K562 (cell line): ENCODE measurements at regions not wholly inside any gene's neighbourhood (a gene's known extent, or its start where the extent isn't known, plus 50 kb on each side); places are given as distances from the start of the nearest gene placed in this dataset.

Experiments used
- ATAC-seq: fragments of 200-7000 bp; cut with Tn5 transposase; 3 replicates; pipeline ENCODE4 v1.9.1; 2020; ENCODE audit warnings: moderate library complexity
- BruUV-seq: library from RNA; stranded (reverse); fragments of 400-500 nt; replicated peaks from 2 replicates; lab custom pipeline; 2021; lab: Mats Ljungman, UMichigan
- CTCF ChIA-PET: fragments of 300-600 bp; formaldehyde crosslinking; extraction: SDS; loops from one replicate; lab custom pipeline; 2021; ENCODE audit warnings: low intra/inter-chr PET ratio; lab: Yijun Ruan, JAX
- POLR2A ChIA-PET: fragments of 300-600, 350-650 bp; sonication (Branson Sonifier 250); formaldehyde crosslinking; extraction: SDS; loops from one replicate; lab custom pipeline; 2021; ENCODE audit warnings: antibody characterized with exemption, inconsistent platforms; lab: Yijun Ruan, JAX
- DNase-seq, 4 experiments: peaks; one replicate each; pipeline versions ENCODE4 v3.0.0 to v3.0.0-alpha.2; 2011 to 2018; ENCODE audit warnings: low spot score in 3 of 4, mixed read lengths in 3 of 4; ENCODE audit errors: extremely low read depth in 1 of 4
- FAIRE-seq: peaks from 2 replicates; lab custom pipeline; 2011; peaks lifted over from hg19 to GRCh38; lab: Jason Lieb, UNC
- H2AFZ ChIP-seq: 2 replicates; pipeline ENCODE4 v1.6.0; 2011; ENCODE audit warnings: low read depth, low read length, control low read depth, inconsistent platforms
- H3K27ac ChIP-seq: fragments of 200-600 bp; 3 replicates; pipeline ENCODE4 v1.8.0; 2011; ENCODE audit warnings: low read depth, mild to moderate bottlenecking, control low read depth, inconsistent platforms, low read length, moderate library complexity, mixed read lengths; ENCODE audit errors: extremely low read depth
- H3K27me3 ChIP-seq, 2 experiments: fragments of 300-600 bp in 1 of 2; 2 replicates in 1 of 2; 3 replicates in 1 of 2; pipeline versions ENCODE4 v1.6.0 to v1.8.0; 2011; ENCODE audit warnings: inconsistent platforms in 2 of 2, low read length in 2 of 2, mild to moderate bottlenecking in 1 of 2, mixed read lengths in 1 of 2, moderate library complexity in 1 of 2; ENCODE audit not compliant: control insufficient read depth in 2 of 2, insufficient read depth in 2 of 2
- H3K36me3 ChIP-seq: fragments of 300-600 bp; 3 replicates; pipeline ENCODE4 v1.8.0; 2011; ENCODE audit warnings: mild to moderate bottlenecking, low read length, inconsistent platforms; ENCODE audit not compliant: control insufficient read depth, insufficient read depth
- H3K4me1 ChIP-seq, 2 experiments: fragments of 200-600 bp in 1 of 2; replicated peaks in 1 of 2; 2 replicates in 1 of 2; 3 replicates in 1 of 2; pipeline versions ENCODE4 v1.5.1 to v1.8.0; 2011; ENCODE audit warnings: inconsistent platforms in 2 of 2, low read length in 2 of 2, mild to moderate bottlenecking in 1 of 2, mixed read lengths in 1 of 2, moderate library complexity in 1 of 2; ENCODE audit not compliant: control insufficient read depth in 2 of 2, insufficient read depth in 2 of 2
- H3K4me2 ChIP-seq: 2 replicates; pipeline ENCODE4 v1.6.1; 2011; ENCODE audit warnings: low read length, control low read depth, inconsistent platforms, mixed read lengths; ENCODE audit not compliant: insufficient read depth
- H3K4me3 ChIP-seq: fragments of 200-600 bp; sonication (generic), shearing (Covaris generic); 2 replicates; pipeline ENCODE4 v1.5.1; 2016; ENCODE audit warnings: control low read depth, inconsistent platforms
- H3K79me2 ChIP-seq: fragments of 200-600 bp; 3 replicates; pipeline ENCODE4 v1.8.0; 2011; ENCODE audit warnings: low read length, inconsistent platforms; ENCODE audit not compliant: control insufficient read depth, insufficient read depth
- H3K9ac ChIP-seq, 2 experiments: 2 replicates each; pipeline versions ENCODE4 v1.6.0 to v1.6.1; 2011; ENCODE audit warnings: low read depth in 2 of 2, low read length in 2 of 2, control low read depth in 1 of 2, inconsistent platforms in 1 of 2, mild to moderate bottlenecking in 1 of 2, mixed read lengths in 1 of 2; ENCODE audit not compliant: insufficient read depth in 1 of 2
- H3K9me1 ChIP-seq: one replicate; pipeline ENCODE4 v1.6.0; 2011; ENCODE audit warnings: inconsistent platforms, mild to moderate bottlenecking, low read length, moderate library complexity; ENCODE audit not compliant: control insufficient read depth, insufficient read depth
- H3K9me3 ChIP-seq: replicated peaks from 2 replicates; pipeline ENCODE4 v1.5.1; 2011; ENCODE audit warnings: low read depth, low read length, inconsistent platforms; ENCODE audit not compliant: control insufficient read depth, insufficient read depth
- H4K20me1 ChIP-seq: replicated peaks from 2 replicates; pipeline ENCODE4 v1.6.1; 2011; ENCODE audit warnings: low read length, inconsistent platforms, mixed read lengths; ENCODE audit not compliant: control insufficient read depth, insufficient read depth
- CBX3 ChIP-seq, 2 experiments: IDR thresholded peaks; 1 replicate in 1 of 2; 2 replicates in 1 of 2; pipeline ENCODE4 v1.6.1; 2012; ENCODE audit warnings: inconsistent platforms in 2 of 2, low read length in 2 of 2, borderline replicate concordance in 1 of 2, control low read depth in 1 of 2
- DACH1 ChIP-seq: fragments of 450-650 bp; IDR thresholded peaks from 2 replicates; pipeline ENCODE4 v1.6.1; 2018; ENCODE audit not compliant: partially characterized antibody
- FOXK2 ChIP-seq, 2 experiments: fragments of 450-650 bp; IDR thresholded peaks in 1 of 2; conservative IDR thresholded peaks in 1 of 2; 2 replicates each; pipeline ENCODE4 v1.6.1; 2016; ENCODE audit warnings: low read depth in 2 of 2, mild to moderate bottlenecking in 1 of 2
- FOXP1 ChIP-seq: sonication (generic); formaldehyde crosslinking; IDR thresholded peaks from 2 replicates; pipeline ENCODE4 v1.8.0; 2022; ENCODE audit warnings: mild to moderate bottlenecking, missing genetic modification reagents
- NFE2 ChIP-seq: IDR thresholded peaks from 2 replicates; pipeline ENCODE4 v1.6.1; 2014; ENCODE audit warnings: antibody characterized with exemption, low read depth
- PHTF2 ChIP-seq: fragments of 250-450 bp; sonication (Bioruptor Pico); IDR thresholded peaks from 2 replicates; pipeline ENCODE4 v1.5.0; 2021; ENCODE audit warnings: mild to moderate bottlenecking
- RBM39 ChIP-seq: fragments of 200-400 bp; formaldehyde crosslinking; optimal IDR thresholded peaks from 2 replicates; pipeline ENCODE3; 2018; ENCODE audit warnings: low read depth, low read length
- RERE ChIP-seq: sonication (generic); formaldehyde crosslinking; IDR thresholded peaks from 2 replicates; pipeline ENCODE4 v1.8.0; 2023; ENCODE audit warnings: missing genetic modification reagents, mild to moderate bottlenecking, borderline replicate concordance
- SMARCC2 ChIP-seq: fragments of 450-650 bp; IDR thresholded peaks from 2 replicates; pipeline ENCODE4 v1.6.1; 2017; ENCODE audit warnings: antibody characterized with exemption, moderate library complexity, mild to moderate bottlenecking, low read depth
- TAL1 ChIP-seq: fragments of 450-650 bp; IDR thresholded peaks from 2 replicates; pipeline ENCODE4 v1.6.1; 2016; ENCODE audit warnings: mild to moderate bottlenecking
- ZBTB2 ChIP-seq: fragments of 450-650 bp; IDR thresholded peaks from 2 replicates; pipeline ENCODE4 v1.6.1; 2016; ENCODE audit warnings: antibody characterized with exemption
- ZNF41 ChIP-seq: fragments of 250-450 bp; sonication (Bioruptor Pico); conservative IDR thresholded peaks from 2 replicates; pipeline ENCODE4 v1.4.0; 2020; ENCODE audit warnings: mild to moderate bottlenecking
- WGBS: fragments of 100-300 bp; shearing (Covaris generic); methylation state at CpG from one replicate; pipeline ENCODE4 v1.1.6; 2016; ENCODE audit warnings: low coverage, mixed read lengths; ENCODE audit not compliant: insufficient coverage; ENCODE audit errors: missing lambda C conversion rate; 5-methylcytosine and 5-hydroxymethylcytosine counted together
- in situ Hi-C: fragments of 300-500 bp; cut with MboI; formaldehyde crosslinking; loops from 4 replicates; pipeline ENCODE4 v1.15.0; 2018; ENCODE audit warnings: inconsistent platforms, mixed read lengths
- intact Hi-C: fragments of 100-400 bp; cut with micrococcal nuclease; formaldehyde crosslinking; loops from 2 replicates; pipeline ENCODE4 v1.14.2; 2022

GRCh38 chr11:25576320-25576719, 755.6 kb upstream of the ANO3 start:
- H4K20me1 ChIP-seq, result no peaks in the 10 kb centered on the region
- 0% methylated on average over 1 of the region's 1 CpG for WGBS
- CTCF ChIA-PET, result no interaction called here

More at GRCh38 chr11:25576320-25576719, 755.6 kb upstream of the ANO3 start:
- POLR2A ChIA-PET, result no interaction called here
- DNase-seq, result no peak
- Histone ChIP-seq H3K27me3 (no peaks in the 10 kb centered on the region), H3K36me3 (no peaks in the 10 kb centered on the region), H3K9ac (no peak overlapping the region), H3K27ac (no peak overlapping the region), H3K4me3 (no peak overlapping the region), H3K4me1 (no peaks in the 10 kb centered on the region), H3K9me3 (no peaks in the 10 kb centered on the region), H2AFZ (no peak overlapping the region), H3K79me2 (no peaks in the 10 kb centered on the region), H3K4me2 (no peak overlapping the region), H3K9me1 (no peaks in the 10 kb centered on the region)
- TF ChIP-seq NFE2, result no peak
- TF ChIP-seq FOXK2 (conservative IDR thresholded peaks at IDR 0.05 in 1 of 2, IDR thresholded peaks at IDR 0.05 in 1 of 2; ENCODE audit: low read depth in 2 of 2), result no peak
- no peak for TF ChIP-seq DACH1
- no peak for TF ChIP-seq TAL1
- no peak for TF ChIP-seq RBM39
- TF ChIP-seq RERE (CRISPR knock-in tag), result no peak
- no peak for TF ChIP-seq ZBTB2
- TF ChIP-seq FOXP1, result no peak
- no peak for TF ChIP-seq SMARCC2
- TF ChIP-seq PHTF2, result no peak
- TF ChIP-seq ZNF41 (CRISPR knock-in tag), result no peak
- TF ChIP-seq CBX3 (IDR thresholded peaks at IDR 0.05; ENCODE audit: borderline replicate concordance in 1 of 2, low read length in 2 of 2), result no peak
- no peak for ATAC-seq
- no peak for FAIRE-seq
- intact Hi-C loops, result no loop called here
- in situ Hi-C loops, result no loop called here
- BruUV-seq, result no TSS peak
